IPS-11a (cell line): ENCODE measurements at regions not wholly inside any gene's neighbourhood (a gene's known extent, or its start where the extent isn't known, plus 50 kb on each side); places are given as distances from the start of the nearest gene placed in this dataset.

Experiments
- H3K4me3 ChIP-seq: one replicate; pipeline ENCODE4 v1.5.1; 2013; ENCODE audit warnings: low read depth, low read length, control low read depth

DNA sequence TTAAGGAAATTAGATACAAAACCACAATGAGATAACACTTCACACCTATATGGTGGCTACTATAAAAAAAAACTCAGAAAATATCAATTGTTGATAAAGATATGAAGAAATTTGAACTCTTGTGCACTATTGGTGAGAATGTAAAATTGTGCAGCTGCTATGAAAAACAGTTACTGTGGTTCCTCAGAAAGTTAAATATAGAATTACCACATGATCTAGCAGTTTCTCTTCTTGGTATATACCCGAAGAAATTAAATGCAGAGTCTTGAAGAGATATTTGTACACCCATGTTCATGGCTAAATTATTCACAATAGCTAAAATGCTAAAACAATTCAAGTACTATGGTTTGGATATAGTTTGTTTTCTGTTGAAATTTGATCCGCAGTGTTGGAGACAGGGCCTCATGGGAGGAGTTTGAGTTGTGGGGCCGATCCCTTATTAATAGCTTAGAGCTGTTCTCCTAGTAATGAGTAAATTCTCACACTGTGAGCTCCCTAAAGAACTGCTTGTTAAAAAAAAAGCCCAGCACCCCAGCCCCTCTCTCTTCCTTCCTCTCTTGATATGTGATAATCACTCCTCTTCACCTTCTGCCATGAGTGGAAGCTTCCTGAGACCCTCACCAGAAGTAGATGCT is 1412.1 kb downstream of the PLA2G4A start:
- no peak overlapping the region for H3K4me3 ChIP-seq

DNA sequence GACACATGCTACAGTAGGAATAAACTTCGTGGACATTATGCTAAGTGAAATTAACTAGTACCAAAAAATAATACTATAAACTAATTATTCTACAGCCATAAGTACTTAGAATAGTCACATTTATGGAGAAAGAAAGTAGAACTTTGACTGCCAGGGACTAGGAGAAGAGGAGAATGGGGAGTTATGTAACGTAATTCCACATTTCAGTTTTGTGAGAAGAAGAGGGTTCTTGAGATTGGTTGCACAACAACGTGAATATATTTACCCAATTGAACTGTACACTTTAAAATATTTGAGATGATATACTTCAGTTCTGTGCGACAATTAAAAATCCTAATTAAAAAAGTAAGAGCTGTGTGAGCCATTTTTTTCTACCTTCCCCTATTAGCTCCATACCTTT is 1412.9 kb downstream of the PLA2G4A start:
- H3K4me3 ChIP-seq, result no peak overlapping the region

DNA sequence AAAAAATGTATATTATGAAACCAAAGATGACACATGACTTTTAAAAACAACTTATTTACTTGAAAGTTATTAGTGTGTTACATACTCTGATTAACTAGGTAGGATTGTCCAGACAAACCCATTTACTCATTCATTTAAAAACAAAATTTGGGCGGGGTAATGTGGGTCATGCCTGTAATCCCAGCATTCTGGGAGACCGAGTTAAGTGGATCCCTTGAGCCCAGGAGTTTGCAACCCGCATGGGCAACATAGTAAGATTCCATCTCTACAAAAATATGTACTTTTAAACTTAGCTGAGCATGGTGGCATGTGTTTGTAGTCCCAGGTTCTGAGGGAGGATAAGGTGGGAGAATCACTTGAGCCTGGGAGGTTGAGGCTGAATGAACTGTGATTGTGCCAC is 1414.7 kb downstream of the PLA2G4A start:
- no peak overlapping the region for H3K4me3 ChIP-seq

DNA sequence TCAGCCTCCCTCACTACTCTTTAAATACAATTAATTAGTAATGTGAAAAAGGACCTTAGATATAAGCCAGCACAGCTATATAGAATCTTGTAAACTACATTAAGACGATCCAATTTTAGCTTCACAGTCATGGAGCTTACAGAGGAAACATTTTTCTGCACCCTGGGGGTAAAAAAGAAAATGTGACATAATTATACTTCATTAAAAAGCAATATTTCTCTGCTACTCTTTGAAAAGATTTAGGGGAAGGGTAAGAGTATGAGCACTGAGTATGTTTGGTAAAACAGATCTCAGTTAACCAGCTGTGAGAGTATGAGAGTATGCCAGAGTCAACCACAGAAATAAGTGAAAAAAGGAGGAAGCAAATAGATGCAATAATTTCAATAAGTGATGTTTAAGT is 1415.9 kb downstream of the PLA2G4A start:
- no peak overlapping the region for H3K4me3 ChIP-seq

DNA sequence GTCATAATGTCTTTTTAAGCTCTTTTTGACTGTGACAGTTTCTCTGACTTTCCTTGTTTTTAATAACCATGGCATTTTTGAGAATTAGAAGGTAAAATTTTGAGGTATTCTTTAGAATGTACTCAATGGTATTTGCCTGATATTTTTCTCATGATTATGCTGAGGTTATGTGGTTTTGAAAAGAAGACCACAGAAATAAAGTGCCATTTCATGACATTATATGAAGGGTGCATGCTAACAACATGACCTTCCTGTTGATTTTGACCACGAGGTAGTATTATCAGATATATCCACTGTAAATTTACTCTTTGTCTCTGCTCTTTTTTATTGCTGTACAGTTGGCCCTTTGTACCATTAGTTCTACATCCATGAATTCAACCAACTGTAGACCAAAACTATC is 1418.5 kb downstream of the PLA2G4A start:
- H3K4me3 ChIP-seq, result no peak overlapping the region

DNA sequence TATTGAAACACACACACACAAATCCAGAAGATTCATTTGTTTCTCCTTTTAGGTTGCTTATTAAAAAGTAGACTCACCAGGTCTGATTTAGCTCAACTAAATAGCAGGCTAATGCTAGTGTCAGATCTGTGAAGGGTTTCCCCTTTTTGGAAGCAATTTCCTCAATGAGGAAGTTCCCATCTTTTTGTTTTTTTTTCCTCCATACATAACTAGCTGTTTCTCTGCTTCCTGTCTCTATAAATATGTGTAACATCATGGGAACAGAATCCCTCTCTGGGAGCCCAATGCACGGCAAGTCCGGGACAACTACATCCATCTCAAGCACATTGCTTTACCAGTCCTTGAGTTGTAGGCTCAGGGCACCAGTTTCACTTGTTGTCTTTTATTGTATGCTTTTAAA is 1421.1 kb downstream of the PLA2G4A start:
- H3K4me3 ChIP-seq, result no peak overlapping the region

DNA sequence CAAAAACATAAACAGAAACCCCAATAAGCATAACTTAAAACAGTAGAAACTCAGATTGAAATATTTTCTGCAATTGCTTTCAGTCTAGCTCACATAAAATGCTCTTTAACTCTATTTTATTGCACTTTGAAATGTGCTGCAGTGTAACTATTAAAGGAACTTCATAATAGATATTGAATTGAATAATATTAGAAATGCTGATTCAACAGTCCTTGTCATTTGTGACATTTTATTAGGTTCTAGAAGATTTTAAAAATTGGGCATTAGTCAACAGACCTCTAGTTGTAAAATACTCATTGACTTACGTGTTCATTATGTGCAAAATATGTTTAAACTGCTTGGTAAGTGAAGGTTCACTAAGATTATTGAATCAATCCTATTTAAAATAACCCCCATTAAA is 1422.3 kb downstream of the PLA2G4A start:
- no peak overlapping the region for H3K4me3 ChIP-seq

DNA sequence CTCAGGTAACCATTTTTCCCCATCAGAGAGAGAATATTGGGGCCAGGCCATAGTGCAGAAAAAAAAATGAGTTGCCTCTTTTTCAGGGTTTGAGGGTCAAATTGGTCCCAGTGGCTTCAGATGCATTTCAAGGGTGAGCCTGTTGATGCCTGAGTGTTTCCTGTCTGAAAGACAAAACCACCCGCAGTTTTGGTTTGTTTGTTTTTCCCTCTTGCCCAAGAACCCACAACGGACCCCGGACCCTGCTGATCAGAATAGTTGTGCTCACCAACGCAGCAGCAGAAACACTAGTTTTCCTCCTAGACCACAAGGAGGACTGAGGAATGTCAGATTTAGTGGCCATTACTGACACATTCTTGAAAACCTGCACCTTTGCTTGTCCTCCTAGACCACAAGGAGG is 1433.1 kb downstream of the PLA2G4A start:
- H3K4me3 ChIP-seq, result no peak overlapping the region

DNA sequence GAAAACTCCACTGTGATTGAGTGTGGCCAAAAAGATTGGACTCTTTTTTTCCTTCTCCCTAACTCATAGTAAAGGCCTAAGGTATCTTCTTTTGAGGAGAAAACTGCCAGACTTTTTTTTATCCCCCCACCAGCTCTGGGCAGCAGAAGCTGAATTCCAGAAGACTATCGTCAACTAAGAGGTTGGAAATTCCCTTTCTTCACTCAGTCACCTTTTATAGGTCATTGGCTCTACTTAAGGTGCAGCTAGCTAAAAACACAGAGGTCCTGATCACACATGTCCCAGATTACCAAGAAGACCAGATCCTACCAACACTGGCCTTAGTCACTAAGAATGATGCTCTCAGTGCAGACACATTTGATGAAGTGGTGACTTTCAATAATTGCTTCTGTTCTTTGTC is 1441.2 kb downstream of the PLA2G4A start:
- H3K4me3 ChIP-seq, result no peak overlapping the region

DNA sequence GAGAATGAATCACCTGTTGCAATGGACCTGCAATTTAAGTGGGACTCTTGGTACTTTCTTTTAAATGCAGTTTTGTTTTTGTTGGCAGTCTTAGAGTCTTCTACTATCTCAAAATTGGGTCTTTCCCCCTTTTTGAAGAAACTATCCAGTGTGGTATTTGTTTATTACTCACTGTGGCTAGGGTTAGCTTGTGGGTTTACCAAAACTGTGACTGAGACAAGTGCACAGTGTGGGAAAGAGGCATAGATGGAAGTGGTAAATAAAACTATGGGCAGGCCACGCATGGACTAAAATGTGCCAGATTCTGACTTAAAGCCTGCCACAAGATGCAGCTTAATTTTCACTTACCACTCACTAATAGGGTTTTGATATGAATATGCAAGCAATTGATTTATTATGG is 1441.7 kb downstream of the PLA2G4A start:
- no peak overlapping the region for H3K4me3 ChIP-seq

DNA sequence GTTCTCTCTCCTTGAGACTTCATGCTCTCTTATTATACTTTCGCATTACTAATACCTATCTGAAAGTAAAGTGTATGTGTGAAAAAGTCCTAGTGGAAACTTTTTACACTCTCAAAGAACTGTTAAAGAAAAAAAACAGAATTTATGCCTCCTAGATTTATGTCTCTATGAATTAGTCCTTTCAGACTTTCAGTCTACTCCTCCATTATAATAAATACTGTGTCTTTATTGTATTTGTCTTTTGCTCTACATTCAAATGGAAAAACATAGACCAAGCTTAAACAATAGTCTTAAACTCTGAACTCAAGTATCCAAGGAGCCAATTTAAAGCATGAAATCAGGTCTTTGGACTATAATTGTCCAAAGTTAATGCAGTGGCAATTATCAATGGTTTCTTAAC is 1449.0 kb downstream of the PLA2G4A start:
- H3K4me3 ChIP-seq, result no peak overlapping the region

DNA sequence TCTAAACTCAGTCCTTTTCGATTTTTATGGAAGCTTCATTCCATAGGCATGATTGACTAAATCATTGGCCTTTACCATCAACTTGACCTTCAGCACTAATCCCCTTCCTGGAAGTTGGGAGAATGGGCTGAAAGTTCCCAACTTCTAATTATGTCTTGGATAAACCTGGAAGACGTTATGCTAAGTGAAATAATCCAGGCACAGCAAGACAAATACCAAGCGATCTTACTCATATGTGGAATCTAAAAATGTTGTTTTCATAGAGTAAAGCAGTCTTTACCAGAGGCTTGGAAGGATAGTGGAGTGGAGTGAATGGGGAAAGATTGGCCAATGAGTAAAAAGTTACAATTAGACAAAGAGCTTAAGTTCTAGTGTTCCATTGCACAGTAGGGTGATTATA is 1453.2 kb downstream of the PLA2G4A start:
- no peak overlapping the region for H3K4me3 ChIP-seq

DNA sequence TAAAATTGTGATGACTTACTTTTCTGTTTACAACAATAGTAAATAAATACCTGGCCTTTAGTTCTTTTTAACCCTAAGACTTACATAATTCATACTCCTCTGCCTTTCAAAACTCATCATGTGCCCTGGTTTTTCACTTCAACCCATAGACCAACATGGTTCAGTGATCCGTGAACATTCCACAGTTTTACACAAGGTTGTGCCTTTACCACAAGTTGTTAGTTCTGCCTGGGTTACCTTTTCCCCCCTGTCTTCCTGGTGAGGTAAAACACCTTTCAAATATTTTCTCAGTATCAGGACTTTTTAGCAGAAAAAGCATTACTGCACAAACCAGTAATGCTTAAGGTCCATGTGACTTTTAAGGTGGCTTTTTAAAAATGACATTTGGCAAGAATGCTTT is 1466.4 kb downstream of the PLA2G4A start:
- no peak overlapping the region for H3K4me3 ChIP-seq

DNA sequence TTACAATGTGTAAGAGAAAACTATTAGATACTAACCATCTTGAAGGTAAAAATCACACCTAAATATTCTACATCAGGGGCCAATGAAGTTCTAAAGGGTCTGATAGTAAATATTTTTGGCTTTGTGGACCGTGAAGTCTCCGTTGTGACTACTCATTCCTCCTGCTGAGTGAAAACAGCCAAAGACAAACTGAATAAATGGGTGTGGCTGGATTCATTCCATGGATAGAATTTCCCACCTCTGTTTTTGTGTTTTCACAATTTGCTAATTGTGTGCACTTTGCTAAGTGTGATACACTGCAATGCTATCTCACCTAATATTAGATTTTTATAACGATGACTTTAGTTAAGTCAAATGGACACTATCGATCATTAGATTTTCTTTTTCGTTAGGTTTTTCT is 1474.0 kb downstream of the PLA2G4A start:
- no peak overlapping the region for H3K4me3 ChIP-seq

DNA sequence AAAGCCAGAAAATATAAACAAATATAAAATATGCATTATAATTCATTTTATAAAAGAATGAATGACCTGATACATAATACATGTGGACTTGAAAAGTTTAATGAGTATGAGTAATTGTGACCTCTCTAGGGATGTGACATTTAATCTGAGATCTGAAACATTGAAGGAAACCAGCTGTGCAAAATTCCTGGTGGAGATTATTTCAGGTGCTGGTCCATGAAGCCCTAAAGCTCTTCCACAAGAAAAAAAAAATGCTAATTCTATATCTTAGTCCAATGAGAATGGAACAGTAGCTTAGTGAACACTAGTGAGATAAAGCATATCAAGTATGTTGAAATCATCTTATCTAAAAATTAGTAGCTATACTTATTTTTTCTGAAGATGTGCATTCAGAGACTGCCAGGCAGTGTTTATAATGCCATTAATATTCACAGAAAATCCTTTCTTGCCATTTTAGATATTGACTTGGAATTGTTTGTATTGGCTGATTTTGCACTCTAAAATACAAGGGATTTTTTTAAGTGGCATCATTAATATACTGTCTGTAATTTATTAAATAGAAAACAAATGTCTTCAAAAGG is 1485.9 kb downstream of the PLA2G4A start:
- no peak overlapping the region for H3K4me3 ChIP-seq

DNA sequence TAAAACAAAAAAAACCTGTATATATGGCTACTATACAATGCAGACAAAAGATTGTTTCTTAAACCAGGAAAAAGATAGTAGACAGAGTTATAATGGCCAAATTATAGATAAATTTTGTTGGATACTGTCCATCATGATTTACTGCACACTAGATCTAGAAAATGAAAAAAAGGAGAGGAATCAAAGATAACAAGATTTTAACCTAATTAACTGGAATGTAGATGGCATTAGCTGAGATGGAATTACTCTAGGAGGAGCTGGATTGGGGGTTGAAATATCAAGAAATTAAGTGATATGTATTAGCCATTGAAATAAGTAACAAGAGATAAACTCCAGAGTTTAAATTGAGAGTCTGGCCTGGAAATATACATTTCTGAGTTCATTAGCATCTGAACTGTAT is 1489.1 kb downstream of the PLA2G4A start:
- no peak overlapping the region for H3K4me3 ChIP-seq

DNA sequence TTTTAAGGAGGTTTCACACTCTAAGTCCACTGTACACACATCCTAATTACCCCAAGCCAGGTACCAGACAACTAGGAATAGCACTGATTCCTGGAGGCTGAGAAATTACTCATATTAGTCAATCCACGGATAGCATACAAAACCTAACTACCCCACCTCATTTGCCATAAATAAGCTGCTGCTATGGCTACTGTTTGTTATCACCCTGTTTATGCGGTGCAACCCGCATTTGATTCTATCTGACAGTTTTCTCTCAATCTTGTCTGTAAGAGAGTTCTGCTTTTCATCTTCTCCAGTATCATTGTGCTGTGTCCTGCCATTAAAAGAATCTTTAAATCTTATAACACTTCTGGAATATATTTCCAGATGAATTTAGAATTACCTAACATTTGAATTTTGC is 1496.5 kb downstream of the PLA2G4A start:
- no peak overlapping the region for H3K4me3 ChIP-seq

DNA sequence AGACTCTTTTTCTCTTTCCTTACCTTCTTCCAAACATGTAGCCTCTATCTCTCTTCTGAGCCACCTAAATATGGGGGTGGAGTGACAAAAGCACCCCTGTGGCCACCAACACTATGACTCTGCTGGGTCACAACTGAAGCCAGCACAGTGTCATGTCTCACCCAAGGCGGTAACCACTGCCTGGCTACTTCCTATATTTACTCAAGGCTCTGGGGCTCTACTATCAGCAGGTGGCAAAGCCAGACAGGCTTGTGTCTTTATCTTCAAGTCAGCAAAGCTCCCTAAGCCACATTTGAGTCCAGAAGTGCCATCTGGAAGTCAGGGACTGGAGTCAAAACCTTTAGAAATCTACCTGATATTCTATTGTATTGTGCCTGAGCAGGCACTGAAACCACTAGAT is 1515.2 kb downstream of the PLA2G4A start:
- H3K4me3 ChIP-seq, result no peak overlapping the region

DNA sequence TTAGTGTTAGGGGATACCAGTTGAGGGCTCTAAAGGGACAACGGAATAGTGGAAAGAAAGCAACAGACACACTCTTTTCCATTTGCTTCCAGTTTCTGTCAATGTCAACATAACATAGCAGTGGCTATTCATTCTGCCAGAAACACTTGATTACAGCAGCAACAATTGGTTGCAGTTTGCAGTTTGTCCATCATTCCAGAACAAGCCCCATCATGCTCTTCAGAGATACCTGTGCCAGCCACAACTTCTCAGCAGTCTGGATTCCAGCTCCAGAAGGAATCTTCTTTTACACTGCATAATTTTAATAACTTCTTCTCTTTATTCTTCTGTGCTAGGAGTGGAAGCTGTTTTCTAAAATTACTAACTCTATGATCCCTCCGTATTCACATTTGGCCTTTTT is 1521.4 kb downstream of the PLA2G4A start:
- no peak overlapping the region for H3K4me3 ChIP-seq

DNA sequence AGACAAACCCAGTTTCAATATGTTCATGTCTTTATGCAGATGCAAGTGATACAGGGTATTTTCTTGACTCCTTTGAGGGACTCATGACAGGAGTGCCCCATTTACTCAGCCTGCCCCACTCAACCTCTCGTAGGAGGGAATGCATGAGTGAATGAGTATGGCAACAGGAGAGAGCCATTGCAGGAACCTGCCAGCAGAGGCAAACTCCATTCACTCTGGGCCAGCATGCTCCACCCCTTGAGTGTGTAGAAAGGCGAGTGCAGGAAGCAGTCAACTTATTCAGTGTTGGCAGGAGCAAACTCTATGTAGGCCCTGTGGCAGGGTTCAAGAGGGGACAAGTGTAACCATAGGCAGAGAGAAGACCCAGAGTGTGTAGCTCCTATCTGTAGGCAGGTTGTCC is 1526.3 kb downstream of the PLA2G4A start:
- H3K4me3 ChIP-seq, result no peak overlapping the region

DNA sequence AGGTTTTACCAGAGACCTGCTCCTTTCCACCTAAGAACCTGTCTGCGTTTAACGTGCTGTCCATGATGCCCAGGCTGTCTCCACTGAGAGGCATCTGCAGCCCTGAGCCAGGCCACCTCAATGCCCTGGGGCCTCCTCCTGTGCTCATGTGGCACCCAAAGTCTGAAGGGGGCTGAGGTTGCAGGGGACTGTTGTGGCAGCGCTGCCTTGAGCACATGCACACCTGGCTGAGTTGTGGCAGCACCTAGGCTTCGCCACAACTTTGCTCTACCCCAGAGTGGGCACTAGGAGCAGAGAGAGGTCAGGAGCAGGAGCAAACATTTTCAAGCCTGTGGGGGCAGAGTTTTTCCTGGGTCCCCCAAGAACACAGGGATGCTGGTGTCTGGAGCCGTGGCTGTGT is 1527.1 kb downstream of the PLA2G4A start:
- H3K4me3 ChIP-seq, result no peak overlapping the region

DNA sequence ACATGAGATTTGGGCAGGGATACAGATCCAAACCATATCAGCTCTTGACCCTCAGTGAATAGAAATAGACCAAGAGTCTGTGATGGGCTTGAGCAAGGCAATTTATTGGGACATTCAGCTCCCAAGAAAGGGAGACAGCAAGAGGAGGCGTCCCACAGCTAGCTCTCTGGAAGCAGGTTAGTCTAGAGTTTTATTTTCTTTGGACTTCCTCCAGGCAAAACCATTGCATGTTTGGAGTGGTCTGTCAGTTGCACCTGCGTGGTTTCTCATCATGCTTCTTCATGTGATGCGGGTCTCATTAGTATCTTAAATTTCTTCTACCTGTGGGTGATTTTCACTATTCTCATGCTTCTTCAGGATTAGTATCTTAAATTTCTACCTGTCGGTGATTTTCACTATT is 1530.6 kb downstream of the PLA2G4A start:
- H3K4me3 ChIP-seq, result no peak overlapping the region

DNA sequence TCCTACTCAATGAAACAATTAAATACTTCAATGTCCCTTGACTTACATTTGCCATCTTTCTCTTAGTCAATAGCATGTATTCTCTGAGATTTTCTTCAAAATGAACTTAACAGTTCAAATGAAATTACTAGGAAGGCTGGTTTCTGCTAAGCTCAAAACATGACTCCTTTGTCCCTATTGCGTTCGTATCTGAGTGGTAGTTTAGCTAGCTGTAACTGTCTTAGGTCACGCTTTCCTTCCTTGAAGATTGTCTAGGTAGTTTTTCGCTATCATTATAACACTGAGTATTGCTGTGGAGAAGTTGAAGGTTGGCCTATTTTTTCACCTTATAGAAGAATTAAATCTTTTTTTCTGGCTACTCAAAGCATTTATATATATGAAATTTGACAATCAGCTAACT is 1535.2 kb downstream of the PLA2G4A start:
- H3K4me3 ChIP-seq, result no peak overlapping the region
